Spleen (tissue), 7 donors: ENCODE measurements at regions not wholly inside any gene's neighbourhood (a gene's known extent, or its start where the extent isn't known, plus 50 kb on each side); places are given as distances from the start of the nearest gene placed in this dataset.

Source experiments
- CTCF ChIP-seq, 11 experiments: fragments of 200-600 bp in 7 of 11; fragments of 450-650 bp in 4 of 11; sonication (generic) in 4 of 11; IDR thresholded peaks in 8 of 11; conservative IDR thresholded peaks in 3 of 11; 1 replicate in 7 of 11; 2 replicates in 4 of 11; pipeline versions ENCODE4 v1.4.0 to v1.8.0; 2016 to 2021; ENCODE audit warnings: antibody characterized with exemption in 11 of 11, inconsistent platforms in 4 of 11, mild to moderate bottlenecking in 1 of 11
- POLR2AphosphoS5 ChIP-seq, 3 donors: sonication (generic); formaldehyde crosslinking; IDR thresholded peaks; one replicate each; pipeline ENCODE4 v1.5.1; 2017; ENCODE audit warnings: antibody characterized with exemption in 3 of 3
- donor health status: DM: no; HTN: no; CAD: no; lungs with moderate emphysema.
- donor health status: DM: no; HTN: no; CAD: no.
- donor health status: DM: no; HTN: no; CAD: no.

GRCh38 chr16:66267292-66268014 is 99.0 kb upstream of the CDH5 start:
- TF ChIP-seq CTCF (IDR thresholded peaks at IDR 0.05 in 8 of 11, conservative IDR thresholded peaks at IDR 0.05 in 3 of 11) (no peak), POLR2AphosphoS5 (IDR thresholded peaks at IDR 0.05) (no peak)
